Large intestine (tissue), 3 donors: ENCODE measurements at regions not wholly inside any gene's neighbourhood (a gene's known extent, or its start where the extent isn't known, plus 50 kb on each side); places are given as distances from the start of the nearest gene placed in this dataset.

Experiments
- DNase-seq, 2 donors: peaks; one replicate each; pipeline versions ENCODE4 v3.0.0 to v3.0.0-alpha.2; 2013
- H3K27ac ChIP-seq: one replicate; pipeline ENCODE4 v1.5.1; 2013; ENCODE audit warnings: low read length
- H3K27me3 ChIP-seq: 2 replicates; pipeline ENCODE4 v1.6.1; 2013; ENCODE audit warnings: low read length; ENCODE audit not compliant: control insufficient read depth, insufficient read depth
- H3K36me3 ChIP-seq: 2 replicates; pipeline ENCODE4 v1.6.1; 2013; ENCODE audit warnings: low read length; ENCODE audit not compliant: control insufficient read depth, insufficient read depth
- H3K4me1 ChIP-seq: one replicate; pipeline ENCODE4 v1.6.1; 2013; ENCODE audit warnings: low read length; ENCODE audit not compliant: control insufficient read depth, insufficient read depth
- H3K4me3 ChIP-seq: one replicate; pipeline ENCODE4 v1.5.1; 2013; ENCODE audit warnings: low read length
- H3K9me3 ChIP-seq: one replicate; pipeline ENCODE4 v1.6.1; 2013; ENCODE audit warnings: mild to moderate bottlenecking, low read depth, low read length, moderate library complexity; ENCODE audit not compliant: control insufficient read depth
- WGBS: methylation state at CpG from one replicate; pipeline ENCODE4 v1.1.5; 2013; ENCODE audit warnings: low lambda C conversion rate; ENCODE audit not compliant: insufficient coverage; 5-methylcytosine and 5-hydroxymethylcytosine counted together

DNA sequence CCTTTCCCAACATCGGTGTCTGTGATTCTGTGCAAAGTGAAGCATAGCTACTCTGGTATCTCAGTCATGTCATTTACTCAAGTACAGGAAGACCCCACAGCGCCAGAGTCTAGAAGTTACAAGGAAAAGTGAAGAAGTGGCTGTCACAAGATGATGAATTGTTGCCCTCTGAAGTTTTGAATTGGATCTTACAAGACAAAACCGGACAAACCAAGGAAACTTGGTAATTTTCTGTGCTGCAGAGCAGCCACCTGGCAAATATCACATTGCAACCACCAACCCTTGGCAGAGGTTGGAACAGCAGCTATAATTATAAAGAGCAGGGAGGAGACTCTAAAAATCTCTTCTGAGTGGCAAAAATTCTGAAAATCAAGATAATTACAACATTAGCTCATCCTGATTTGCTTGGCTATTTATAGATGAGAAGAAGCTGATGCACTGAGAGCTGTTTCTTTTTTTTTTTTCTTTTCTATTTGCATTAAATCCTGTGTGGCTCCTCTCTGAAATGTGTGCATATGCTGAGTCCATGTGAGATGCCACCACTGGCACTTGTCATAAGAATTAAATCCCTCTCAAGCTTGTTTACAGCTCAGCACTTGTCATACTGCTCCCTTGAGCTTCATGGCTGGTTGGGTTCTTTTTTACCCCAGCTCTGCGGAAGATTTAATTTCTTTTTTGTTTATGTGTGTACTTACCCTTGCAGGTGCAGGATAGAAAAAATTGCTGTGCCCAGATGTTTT is 68.0 kb upstream of the MNS1 start:
- no peaks in the 10 kb centered on the region for H3K27me3 ChIP-seq
- H3K36me3 ChIP-seq, result no peaks in the 10 kb centered on the region
- H3K9me3 ChIP-seq, result no peaks in the 10 kb centered on the region
- no peak overlapping the region for H3K27ac ChIP-seq
- H3K4me3 ChIP-seq, result no peak overlapping the region
- no peaks in the 10 kb centered on the region for H3K4me1 ChIP-seq
- 50% methylated on average over 2 of the region's 4 CpGs for WGBS
- DNase-seq, result no peak

DNA sequence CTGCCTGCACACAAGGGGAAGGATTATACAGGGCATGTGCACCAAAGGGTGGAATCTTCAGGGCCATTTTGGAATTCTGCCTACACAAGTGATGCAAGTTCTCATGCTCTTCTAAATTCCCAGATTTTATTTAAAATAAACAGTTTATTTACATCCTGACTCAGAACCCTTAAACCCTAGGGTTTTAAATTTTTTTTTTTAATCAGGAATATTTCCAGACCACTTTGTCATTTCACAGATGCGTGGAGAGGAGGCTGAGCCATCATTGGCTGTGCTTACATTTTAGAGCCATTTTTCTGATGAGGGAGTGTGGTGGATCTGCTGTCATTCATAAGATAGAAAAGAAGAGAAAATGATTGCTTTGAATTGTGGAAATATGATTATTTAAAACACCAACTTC is 65.2 kb upstream of the MNS1 start:
- Histone ChIP-seq H3K27me3 (no peaks in the 10 kb centered on the region), H3K9me3 (no peaks in the 10 kb centered on the region), H3K4me1 (no peaks in the 10 kb centered on the region), H3K4me3 (no peak overlapping the region), H3K27ac (no peak overlapping the region), H3K36me3 (no peaks in the 10 kb centered on the region)
- no peak for DNase-seq
- WGBS, result no CpG with 5 or more reads among the region's 1 CpG

DNA sequence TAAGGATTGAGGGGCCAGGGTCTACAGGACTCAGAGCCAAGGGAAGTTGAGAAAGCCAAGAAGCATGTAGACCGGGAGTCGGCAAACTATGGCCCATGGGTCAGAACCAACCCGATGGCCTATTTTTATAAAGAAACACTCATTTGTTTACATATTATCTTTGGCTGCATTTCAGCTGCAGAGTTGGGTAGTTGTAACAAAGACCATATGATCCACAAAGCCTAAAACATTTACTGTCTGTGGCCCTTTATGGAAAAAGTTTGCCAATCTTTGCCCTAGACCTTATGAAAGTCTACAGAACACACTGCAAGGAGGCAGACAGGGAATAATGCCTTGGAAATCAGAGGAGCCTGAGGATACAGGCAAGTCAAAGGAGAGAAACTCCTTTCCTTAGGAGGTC is 63.2 kb upstream of the MNS1 start:
- Histone ChIP-seq H3K4me1 (no peaks in the 10 kb centered on the region), H3K27ac (no peak overlapping the region), H3K9me3 (no peaks in the 10 kb centered on the region), H3K4me3 (no peak overlapping the region), H3K27me3 (no peaks in the 10 kb centered on the region), H3K36me3 (no peaks in the 10 kb centered on the region)
- WGBS, result no CpG with 5 or more reads among the region's 3 CpGs
- no peak for DNase-seq

DNA sequence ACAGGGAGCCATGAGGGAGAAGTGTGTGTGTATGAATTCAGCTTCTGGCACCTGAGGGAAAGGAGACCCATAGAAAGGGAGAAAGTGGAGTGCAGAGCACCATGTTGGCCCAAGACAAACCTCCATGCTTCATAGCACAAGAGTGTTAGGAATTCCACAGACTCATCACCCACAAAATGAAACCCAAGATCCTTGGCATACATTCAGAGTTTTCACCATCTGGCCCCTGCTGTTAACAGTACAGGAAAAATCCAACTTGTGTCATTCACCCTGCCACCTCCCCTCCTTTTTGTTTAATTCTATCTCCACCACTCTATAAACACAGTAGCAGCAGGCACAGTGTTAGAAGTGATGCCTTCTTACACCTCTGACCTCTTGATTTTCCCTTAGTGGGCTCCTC is 60.0 kb upstream of the MNS1 start:
- Histone ChIP-seq H3K36me3 (no peaks in the 10 kb centered on the region), H3K27ac (no peak overlapping the region), H3K4me1 (no peaks in the 10 kb centered on the region), H3K4me3 (no peak overlapping the region), H3K9me3 (no peaks in the 10 kb centered on the region), H3K27me3 (no peaks in the 10 kb centered on the region)
- DNase-seq, result no peak

GRCh38 chr15:56523521-56523920 is 58.6 kb upstream of the MNS1 start:
- Histone ChIP-seq H3K4me3 (no peak overlapping the region), H3K4me1 (no peaks in the 10 kb centered on the region), H3K27me3 (no peaks in the 10 kb centered on the region), H3K36me3 (no peaks in the 10 kb centered on the region), H3K27ac (no peak overlapping the region), H3K9me3 (peaks cover 4% of the 10 kb centered on the region)
- WGBS, result 50% methylated on average over 2 of the region's 2 CpGs
- no peak for DNase-seq

- H3K27me3 ChIP-seq, result no peaks in the 10 kb centered on the region
- H3K27ac ChIP-seq, result no peak overlapping the region
- DNase-seq, result no peak
- H3K9me3 ChIP-seq, result peaks cover 4% of the 10 kb centered on the region
- no peak overlapping the region for H3K4me3 ChIP-seq
- no peaks in the 10 kb centered on the region for H3K4me1 ChIP-seq
- H3K36me3 ChIP-seq, result no peaks in the 10 kb centered on the region
Measured at GRCh38 chr15:56519000-56519399, 54.1 kb upstream of the MNS1 start.
